K562 (cell line): ENCODE measurements at regions not wholly inside any gene's neighbourhood (a gene's known extent, or its start where the extent isn't known, plus 50 kb on each side); places are given as distances from the start of the nearest gene placed in this dataset.

Source experiments
- ZFX ChIP-seq: sonication (generic); formaldehyde crosslinking; IDR thresholded peaks from 2 replicates; pipeline ENCODE4 v1.8.0; 2022; ENCODE audit warnings: mild to moderate bottlenecking, missing genetic modification reagents, moderate library complexity
- TF ChIP-seq, protein P1 (sequence below), 2 experiments: fragments of 450-650 bp in 1 of 2; sonication (generic) in 1 of 2; formaldehyde crosslinking; conservative IDR thresholded peaks; 2 replicates each; pipeline versions ENCODE4 v1.4.0 to v1.8.1; 2020 to 2022; ENCODE audit warnings: mild to moderate bottlenecking in 1 of 2, missing genetic modification reagents in 1 of 2

DNA sequence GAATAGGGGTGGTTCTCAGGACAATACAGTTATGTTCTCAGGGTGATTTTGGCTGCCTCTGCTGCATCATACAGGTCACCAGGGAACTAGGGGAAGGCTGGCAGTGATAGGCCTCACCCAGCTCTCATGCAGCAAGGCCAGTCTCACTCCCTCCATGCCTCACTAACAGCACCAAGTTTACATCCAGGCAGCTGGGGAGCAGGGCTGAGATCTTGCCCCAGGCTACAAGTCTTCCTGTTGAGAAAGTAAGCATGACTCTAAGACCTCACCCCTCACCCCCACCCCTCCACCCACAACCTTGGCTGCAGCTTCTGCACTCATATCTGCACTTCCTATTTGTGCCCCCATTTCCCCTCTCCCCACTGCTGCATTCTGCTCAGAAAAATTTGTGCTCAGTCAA, 481.2 kb downstream of the ACTL7B start:
- no peak for TF ChIP-seq ZFX (CRISPR knock-in tag)
- TF ChIP-seq, protein P1, sequence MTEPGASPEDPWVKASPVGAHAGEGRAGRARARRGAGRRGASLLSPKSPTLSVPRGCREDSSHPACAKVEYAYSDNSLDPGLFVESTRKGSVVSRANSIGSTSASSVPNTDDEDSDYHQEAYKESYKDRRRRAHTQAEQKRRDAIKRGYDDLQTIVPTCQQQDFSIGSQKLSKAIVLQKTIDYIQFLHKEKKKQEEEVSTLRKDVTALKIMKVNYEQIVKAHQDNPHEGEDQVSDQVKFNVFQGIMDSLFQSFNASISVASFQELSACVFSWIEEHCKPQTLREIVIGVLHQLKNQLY (CRISPR knock-in tag; conservative IDR thresholded peaks at IDR 0.05) = no peak
